GM12864 (cell line): ENCODE measurements at regions not wholly inside any gene's neighbourhood (a gene's known extent, or its start where the extent isn't known, plus 50 kb on each side); places are given as distances from the start of the nearest gene placed in this dataset.

Experiments
- DNase-seq: peaks from one replicate; pipeline ENCODE4 v3.0.0-alpha.2; 2011; ENCODE audit warnings: low read depth
- H3K4me3 ChIP-seq: 2 replicates; pipeline ENCODE4 v1.5.1; 2011; ENCODE audit warnings: mild to moderate bottlenecking, low read depth, low read length, control low read depth
- TF ChIP-seq, protein P1 (sequence below): IDR thresholded peaks from 2 replicates; pipeline ENCODE4 v1.5.1; 2011; ENCODE audit warnings: low read depth, mild to moderate bottlenecking, moderate library complexity, low read length, control low read depth, inconsistent platforms; ENCODE audit errors: missing control alignments

GRCh38 chr4:127113844-127114362 lies 518.9 kb upstream of the INTU start:
- no peak overlapping the region for H3K4me3 ChIP-seq
- TF ChIP-seq, protein P1, sequence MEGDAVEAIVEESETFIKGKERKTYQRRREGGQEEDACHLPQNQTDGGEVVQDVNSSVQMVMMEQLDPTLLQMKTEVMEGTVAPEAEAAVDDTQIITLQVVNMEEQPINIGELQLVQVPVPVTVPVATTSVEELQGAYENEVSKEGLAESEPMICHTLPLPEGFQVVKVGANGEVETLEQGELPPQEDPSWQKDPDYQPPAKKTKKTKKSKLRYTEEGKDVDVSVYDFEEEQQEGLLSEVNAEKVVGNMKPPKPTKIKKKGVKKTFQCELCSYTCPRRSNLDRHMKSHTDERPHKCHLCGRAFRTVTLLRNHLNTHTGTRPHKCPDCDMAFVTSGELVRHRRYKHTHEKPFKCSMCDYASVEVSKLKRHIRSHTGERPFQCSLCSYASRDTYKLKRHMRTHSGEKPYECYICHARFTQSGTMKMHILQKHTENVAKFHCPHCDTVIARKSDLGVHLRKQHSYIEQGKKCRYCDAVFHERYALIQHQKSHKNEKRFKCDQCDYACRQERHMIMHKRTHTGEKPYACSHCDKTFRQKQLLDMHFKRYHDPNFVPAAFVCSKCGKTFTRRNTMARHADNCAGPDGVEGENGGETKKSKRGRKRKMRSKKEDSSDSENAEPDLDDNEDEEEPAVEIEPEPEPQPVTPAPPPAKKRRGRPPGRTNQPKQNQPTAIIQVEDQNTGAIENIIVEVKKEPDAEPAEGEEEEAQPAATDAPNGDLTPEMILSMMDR: no peak
- DNase-seq: no peak

DNA sequence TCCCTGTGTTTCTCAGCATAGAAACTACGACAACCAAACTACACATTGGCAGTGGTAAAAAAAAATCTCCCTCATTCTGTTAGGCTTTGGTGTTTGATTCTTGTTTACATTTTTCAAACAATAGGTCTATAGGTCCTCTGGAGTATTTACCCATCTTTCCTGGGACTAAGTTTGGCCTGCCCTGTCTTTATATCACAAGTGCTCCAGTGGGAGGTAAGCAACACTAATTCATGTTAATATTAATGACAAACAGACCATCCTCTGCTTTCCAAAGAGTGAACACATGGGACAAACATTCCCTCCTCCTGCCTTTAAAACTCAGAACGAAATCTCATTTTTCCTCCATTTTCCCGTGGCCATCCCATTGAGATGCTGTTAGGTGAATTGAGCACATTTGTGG lies 514.1 kb upstream of the INTU start:
- no peak overlapping the region for H3K4me3 ChIP-seq
- no peak for DNase-seq
- TF ChIP-seq, protein P1: no peak

DNA sequence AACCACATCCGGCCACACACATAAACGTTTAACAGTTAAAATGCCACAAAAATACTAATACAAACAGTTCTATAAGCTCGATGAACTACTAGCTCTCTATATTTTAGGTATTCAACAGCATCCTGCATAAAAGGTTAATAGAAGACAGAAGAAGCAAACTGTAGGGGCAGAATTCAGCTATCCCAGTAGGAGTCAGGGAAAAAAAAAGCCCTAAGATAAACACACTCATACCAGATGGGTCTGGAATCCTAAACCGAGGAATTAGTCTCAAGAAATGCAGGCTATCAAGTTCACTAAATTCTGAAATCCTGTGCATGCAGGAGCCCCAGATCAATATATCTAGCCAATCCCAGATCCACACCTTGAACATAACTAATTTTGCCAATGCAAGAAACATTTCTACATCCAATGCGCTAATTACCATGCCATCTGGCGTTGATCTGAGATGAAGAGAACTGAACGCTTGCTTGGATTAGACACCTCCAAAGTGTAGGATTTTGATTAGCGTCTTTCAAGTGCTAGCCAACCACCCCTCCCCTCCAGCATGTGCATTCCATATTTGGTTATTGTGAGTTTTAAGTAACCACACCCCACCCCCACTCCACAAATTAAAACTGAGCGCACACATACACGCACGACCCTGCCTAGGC lies 512.2 kb upstream of the INTU start:
- TF ChIP-seq, protein P1: no peak
- no peak overlapping the region for H3K4me3 ChIP-seq
- DNase-seq: no peak

- TF ChIP-seq, protein P1: no peak
- H3K4me3 ChIP-seq: no peak overlapping the region
- DNase-seq: no peak
These were observed 507.8 kb upstream of the INTU start for GRCh38 chr4:127124919-127125318.

- TF ChIP-seq, protein P1: no peak
- no peak overlapping the region for H3K4me3 ChIP-seq
- no peak for DNase-seq
These were observed 506.0 kb upstream of the INTU start for GRCh38 chr4:127126718-127127117.

DNA sequence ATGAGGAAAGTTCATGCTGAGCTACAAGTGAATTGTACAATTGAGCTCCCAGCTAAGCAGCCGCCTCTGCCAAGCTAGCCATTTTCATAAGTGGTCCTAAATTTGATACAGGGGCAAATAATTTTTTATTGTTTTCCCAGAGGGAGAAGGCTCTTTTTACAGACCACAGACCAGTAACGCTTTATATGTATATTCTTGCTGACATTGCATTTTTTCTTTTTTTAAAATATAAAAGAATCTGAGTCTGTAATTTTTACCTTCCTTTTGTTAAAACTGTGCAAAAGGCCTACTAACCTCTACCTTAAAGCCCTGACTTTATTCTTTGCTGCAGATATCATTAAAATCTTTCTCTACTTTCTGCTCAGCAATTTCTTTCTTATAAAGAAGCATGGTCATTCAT lies 501.2 kb upstream of the INTU start:
- H3K4me3 ChIP-seq: no peak overlapping the region
- TF ChIP-seq, protein P1: no peak
- DNase-seq: no peak

- no peak for DNase-seq
- no peak overlapping the region for H3K4me3 ChIP-seq
- TF ChIP-seq, protein P1: no peak
These were observed 498.3 kb upstream of the INTU start for GRCh38 chr4:127134490-127134889.
